ENCODE measurements at regions not wholly inside any gene's neighbourhood (a gene's known extent, or its start where the extent isn't known, plus 50 kb on each side); places are given as distances from the start of the nearest gene placed in this dataset.

DNA sequence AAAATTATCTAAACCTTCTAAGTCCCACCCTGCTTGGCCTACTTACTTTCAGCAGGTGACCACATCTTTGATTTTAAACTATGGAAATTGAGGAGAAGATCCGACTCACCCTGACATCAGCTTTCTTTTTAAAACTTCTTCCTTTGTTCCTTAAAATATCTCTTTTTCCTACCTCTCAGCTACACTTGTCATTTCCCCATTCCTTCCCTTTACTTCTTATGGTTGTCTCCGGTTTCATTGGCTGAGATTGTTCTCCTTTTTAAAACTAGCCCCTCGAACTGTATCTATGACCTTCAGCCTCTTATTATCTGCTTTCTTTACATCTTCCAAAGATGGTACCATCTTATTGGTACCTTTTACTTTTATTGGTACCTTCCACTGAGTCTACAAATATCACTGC, 87.8 kb upstream of the NRIP1 start:
- TF ChIP-seq CTCF (conservative IDR thresholded peaks at IDR 0.05; ENCODE audit: low read depth, low read length) (no peak), EZH2phosphoT487 (IDR thresholded peaks at IDR 0.05; ENCODE audit: borderline replicate concordance, low read length) (no peak)

All from PC-3 (cell line).